Hindlimb muscle (tissue), 1 donor: ENCODE measurements at regions not wholly inside any gene's neighbourhood (a gene's known extent, or its start where the extent isn't known, plus 50 kb on each side); places are given as distances from the start of the nearest gene placed in this dataset.
"Not testable (repeated sequence)": the region's sequence is repeated elsewhere in the genome, so short reads cannot be mapped to it uniquely, and the experiment has no call there.

Source experiments
- DNase-seq: peaks from one replicate; pipeline ENCODE4 v3.0.0-alpha.2; 2013

DNA sequence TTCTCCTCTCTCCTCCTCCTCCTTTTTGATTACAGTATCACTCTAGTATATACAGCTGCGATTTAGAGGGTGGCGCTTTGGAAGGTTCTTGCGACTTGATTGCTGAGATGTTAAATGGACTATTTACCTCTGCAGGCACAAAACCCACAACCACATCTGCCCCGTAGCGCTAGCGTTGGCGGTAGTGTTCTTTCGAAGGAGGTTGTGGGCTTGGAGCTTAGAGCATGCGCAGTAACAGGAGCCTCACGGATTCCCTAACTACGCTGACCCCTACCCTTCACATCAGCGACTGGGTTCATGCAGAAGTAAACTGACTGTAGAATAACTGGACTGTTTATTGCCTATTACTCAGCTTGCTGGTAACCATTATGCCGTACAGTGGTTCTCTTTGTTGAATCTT, 58.0 kb downstream of the CGGBP1 start:
- no peak for DNase-seq

DNA sequence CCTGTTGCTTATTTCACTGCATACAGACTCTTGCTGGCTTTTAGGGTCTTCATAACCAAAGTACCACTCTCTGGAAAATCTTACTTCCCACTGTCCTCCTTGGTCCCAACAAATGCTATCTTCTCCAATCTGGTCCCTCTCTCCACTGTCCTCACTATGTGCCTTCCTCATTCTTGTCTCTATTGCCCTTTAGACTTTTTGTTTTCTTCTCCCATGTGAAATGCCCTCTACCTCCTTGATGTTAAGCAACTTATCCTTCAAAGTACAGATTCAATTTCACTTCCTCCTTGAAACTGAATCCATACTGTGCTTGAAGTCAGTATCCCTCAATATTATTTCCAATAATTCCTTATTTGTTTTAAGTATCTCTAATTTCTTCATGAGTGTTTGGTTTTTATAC, 60.8 kb downstream of the CGGBP1 start:
- DNase-seq: no peak

DNA sequence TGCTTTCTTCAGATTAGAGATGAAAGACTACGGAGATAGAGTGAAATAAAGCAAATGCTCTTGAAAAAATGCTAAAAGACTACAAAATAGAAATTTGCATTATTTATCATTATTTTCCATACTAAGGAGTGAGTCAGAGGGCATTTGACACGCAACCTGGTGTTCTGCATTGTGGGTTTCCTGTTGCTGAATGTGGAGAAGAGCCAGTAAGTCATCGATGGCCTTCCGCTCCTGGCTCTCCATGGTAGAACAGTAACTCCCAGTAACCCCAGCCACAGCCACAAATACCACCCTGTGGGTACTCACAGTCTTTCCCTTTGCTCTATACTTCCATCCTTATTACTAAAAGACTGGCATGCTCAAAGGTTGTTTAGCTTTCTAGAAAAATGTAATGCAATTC, 61.5 kb downstream of the CGGBP1 start:
- no peak for DNase-seq

DNA sequence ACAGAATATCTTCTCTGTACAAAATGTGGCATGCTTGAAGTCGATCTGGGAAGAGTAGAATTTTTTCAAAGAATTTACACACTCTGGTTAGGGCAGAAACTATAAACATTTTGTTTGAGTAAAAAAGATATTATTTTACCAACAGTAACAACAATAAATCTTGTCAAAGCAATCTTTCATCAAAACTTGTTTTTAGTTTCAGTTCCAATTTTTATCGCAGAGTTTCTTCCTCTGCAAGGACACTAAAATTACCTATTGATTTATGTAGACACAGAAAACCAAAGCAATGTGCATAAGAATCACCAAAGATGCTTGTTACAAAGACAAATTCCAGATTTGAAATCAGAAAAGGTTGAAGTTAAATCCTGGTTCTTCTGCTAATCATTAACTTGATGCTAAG, 61.9 kb downstream of the CGGBP1 start:
- no peak for DNase-seq

DNA sequence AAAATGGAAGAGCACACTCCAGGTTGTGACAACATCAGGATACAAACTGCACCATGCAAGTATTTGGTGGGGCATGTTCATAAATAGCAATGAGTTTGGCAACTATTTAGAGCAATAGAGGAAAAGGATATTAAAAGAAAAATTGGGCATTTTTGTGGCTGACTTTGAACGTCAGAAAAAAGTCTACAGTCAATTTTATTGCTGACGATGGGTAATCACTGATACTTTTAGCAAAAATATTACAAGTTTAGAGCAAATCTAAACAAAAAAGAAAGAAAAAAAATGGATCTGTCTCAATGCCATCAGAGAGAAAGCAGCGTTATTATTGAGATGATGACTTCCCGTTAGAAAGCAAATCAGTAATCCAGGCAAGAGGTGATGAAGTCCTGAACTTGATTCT, 65.2 kb downstream of the CGGBP1 start:
- DNase-seq: no peak

DNA sequence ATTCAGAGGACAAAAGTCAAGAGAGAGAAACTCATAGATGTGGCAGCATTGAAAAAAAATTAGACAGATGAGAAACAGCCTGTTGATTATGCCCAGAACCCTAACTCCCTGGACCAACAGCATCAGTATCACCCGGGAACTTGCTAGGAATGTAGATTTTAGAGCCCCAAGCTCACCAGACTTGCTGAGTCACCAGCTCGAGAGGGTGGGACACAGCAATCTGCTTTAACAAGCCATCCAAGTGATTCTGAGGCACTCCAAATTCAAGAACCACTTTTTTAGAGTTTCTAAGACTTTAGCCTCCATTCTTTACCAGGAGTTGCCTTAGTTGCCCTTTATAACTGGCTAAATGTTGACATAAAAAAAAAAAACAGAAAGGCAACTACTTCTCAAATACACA, 70.9 kb downstream of the CGGBP1 start:
- no peak for DNase-seq

DNA sequence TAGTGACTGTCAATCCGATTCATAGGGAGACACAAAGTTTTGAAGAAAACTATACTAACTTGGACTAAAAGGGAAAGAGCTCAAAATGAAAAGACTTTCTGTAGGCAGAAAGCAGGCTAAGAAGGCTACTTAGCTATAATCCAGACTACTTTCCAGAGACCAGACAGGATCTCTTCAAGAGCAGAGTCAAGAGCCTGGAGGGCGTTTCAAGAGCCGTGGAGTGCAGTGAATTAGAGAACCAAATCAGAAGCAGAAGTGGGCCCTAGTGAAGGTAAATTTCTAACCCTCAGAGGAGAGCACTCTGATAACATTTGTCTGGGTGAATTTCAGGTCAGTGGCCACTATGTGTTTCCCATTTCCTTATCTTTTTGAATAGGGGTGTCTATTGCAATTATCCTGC, 76.4 kb downstream of the CGGBP1 start:
- DNase-seq: no peak

DNA sequence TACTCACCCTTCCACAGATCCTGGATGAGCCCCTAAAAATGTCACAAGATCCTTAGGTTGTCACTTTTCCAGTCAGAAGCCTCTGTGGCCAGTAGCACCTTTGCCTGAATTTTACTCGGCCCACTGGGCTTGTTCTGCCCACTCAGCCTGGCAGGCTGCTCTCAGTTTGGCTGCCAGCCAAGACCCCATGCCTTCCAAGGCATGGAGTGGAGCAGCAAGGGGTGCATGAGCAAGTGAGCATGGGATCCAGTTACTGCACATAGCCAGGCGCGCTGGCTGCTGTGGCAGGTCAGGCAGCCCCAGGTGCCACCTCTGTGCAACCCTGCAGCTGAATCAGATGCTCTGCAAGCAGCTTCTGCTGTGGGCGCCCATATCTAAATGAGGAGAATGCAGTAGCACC, 79.3 kb downstream of the CGGBP1 start:
- no peak for DNase-seq

DNA sequence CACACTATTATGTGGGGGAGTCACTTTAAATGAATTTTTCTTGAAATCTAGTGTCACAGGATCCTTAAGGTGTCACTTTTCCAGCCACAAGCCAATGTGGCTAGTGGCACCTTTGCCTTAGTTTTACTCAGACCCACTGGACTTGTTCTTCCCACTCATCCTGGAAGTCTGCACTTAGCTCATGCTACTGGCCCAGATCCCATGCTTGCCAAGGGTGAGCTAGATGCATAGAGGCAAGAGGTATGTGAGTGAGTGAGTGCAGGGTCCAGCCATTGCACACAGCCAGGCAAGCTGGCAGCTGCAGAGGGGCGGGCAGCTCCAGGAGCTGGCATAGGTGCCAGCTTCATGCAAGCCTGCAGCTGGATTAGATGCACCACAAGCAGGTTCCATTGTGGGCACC, 81.0 kb downstream of the CGGBP1 start:
- no peak for DNase-seq

DNA sequence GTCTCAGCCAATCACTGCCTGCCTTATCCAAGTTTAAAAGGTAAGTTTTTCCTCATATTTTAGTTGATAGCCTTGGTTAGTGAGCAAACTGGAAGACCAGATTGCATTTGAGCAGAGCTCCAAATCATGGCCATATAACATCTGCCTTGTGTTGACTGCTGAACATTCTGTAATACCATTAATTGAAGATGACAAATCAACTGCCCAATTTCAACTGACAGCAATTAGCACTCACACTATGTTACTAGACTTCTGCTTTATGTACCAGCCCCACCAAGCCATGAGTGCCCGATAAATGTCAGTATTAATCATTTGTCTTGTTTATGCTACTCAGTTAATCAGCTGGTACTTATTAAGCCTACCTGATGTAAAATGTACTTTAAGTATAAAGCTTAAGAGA, 83.1 kb downstream of the CGGBP1 start:
- DNase-seq: no peak

DNA sequence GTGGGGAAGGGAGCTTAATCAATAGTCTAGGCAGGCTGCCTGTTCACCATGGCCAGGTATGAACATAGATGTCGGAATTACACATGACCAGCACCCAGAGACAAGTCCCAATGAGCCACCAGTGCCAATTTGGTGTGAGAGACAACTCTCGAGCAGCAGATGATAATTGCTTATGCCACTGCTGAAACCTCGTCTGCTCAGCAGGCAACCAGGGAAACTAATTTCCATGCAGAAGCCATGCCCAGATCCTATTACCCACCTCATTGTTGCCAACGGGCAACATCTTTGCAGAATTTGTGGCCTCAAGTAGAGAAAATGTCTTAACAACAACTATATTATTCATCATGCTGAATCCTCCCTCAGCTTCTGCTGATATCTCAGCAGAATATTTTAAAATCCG, 84.9 kb downstream of the CGGBP1 start:
- no peak for DNase-seq

DNA sequence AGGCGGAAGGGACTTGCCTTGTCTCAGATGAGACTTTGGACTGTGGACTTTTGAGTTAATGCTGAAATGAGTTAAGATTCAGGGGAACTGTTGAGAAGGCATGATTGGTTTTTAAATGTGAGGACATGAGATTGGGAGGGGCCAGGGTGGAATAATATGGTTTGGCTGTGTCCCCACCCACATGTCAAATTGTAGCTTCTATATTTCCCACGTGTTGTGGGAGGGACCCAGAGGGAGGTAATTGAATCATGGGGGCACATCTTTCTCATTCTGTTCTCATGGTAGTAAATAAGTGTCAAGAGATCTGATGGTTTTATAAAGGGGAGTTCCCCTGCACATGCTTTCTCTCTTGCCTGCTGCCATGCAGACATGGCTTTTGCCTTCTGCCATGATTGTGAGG, 89.2 kb downstream of the CGGBP1 start:
- no peak for DNase-seq

DNA sequence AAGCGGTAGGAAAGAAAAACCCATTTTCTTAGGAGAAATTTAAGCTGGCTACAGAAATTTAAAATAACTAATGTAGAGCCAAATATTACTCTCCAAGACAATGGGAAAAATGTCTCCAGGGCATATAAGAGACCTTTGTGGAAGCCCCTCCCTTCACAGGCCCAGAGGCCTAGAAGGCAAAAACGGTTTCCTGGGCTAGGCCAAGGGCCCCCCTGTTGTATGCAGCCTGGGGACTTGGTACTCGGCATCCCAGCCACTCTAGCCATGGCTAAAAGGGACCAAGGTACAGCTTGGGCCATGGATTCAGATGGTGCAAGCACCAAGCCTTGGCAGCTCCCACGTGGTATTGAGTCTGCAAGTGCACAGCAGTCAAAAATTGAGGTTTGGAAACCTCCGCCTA, 90.1 kb downstream of the CGGBP1 start:
- DNase-seq: no peak

DNA sequence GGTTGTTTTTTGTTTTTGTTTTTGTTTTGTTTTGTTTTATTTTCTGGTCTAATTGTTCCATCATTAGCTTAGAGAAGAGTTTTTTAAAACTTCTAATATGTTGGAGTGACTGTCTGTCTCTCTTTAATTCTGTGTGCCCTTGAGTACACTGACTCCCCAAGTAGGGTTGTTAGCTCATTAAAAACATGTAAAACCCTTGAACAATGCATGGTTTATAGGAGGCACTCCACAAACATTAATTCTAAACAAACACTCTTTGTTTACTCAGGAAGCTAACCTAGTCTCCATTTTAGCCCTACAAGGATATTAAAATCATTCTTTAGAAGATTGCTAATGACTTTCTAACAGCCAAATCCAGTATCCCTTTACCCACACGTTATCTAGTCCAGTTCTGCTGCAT, 100.5 kb downstream of the CGGBP1 start:
- DNase-seq: no peak

DNA sequence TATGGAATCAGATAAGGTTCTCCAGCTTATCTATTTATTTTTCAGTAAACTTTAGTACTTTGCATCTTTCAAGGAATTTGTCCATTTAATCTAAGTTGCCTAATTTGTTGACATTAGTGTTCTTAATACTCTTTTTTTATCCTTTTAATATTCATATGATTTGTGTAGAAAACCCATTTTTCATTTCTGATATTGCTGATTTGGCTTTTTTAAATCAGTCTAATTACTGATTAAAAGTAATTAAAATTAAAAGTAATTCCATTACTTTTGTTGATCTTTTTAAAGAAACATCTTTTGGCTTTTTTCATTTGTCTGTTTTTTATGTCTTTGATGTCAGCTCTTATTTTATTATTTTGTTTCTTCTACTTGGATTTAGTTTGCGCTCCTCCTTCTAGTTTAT, 101.2 kb downstream of the CGGBP1 start:
- DNase-seq: no peak

DNA sequence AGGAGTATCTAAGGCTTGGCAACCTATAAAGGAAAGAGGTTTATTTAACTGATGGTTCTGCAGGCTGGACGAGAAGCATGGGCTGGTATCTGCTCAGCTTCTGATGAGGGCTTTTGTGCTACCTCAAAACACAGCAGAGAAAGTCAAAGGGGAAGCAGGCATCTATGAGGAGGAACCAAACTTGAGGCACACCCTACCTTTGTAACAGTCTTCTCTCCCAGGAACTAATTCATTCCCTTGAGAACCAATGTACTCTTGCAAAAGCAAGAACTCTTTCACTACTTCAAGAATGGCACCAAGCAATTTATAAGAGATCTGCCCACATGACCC, 109.0 kb downstream of the CGGBP1 start:
- DNase-seq: no peak

DNA sequence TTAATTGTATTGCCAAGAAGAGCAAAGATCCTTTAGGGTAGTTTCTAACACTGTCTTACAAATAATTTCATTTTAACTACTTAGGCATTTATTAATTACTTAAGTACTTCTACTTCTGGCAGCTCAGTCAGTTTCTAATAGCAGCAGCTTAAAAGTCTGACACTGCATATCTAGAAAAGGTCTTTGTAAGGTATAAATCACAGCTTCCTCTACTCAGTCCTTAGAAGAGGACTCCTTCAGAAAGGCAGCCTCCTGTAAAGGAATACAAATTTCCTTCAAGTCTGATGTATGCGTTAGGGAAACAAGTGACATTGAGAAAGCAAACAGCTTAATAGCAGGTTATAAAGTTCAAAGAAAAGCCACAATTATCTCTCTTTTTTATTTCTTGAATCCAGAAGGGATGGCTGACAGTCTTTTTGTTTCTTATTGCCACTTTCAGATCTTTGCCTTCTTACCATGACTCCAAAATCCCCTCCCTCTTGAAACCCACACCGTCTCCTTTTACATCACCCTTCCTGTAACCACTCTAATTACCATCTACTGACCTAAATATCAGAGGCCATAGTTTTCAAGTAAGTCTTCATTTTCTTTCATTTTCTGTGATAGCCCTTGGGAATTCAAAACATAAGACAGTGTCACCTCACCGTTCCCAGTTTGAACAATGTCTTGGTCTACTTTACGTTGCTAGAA, 109.5 kb downstream of the CGGBP1 start:
- DNase-seq: no peak

DNA sequence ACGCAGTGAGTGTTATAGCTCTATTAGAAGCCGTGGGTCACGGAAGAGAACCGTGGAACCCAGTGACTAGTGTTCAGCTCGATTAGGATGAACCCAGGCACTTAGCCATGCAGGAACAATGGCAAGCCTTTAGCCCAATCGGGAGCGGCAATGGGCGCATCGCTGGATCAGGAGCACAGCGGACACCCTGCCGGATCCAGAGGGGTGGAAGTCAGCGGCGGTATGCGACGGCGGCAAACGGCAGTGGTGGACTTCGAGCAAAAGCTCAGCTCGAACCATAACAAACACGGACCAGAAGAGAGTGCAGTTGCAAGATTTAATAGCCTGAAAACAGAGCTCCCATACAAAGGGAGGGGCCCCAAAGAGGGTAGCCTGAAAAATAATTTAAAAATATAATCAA, 112.8 kb downstream of the CGGBP1 start:
- DNase-seq: not testable (repeated sequence)

DNA sequence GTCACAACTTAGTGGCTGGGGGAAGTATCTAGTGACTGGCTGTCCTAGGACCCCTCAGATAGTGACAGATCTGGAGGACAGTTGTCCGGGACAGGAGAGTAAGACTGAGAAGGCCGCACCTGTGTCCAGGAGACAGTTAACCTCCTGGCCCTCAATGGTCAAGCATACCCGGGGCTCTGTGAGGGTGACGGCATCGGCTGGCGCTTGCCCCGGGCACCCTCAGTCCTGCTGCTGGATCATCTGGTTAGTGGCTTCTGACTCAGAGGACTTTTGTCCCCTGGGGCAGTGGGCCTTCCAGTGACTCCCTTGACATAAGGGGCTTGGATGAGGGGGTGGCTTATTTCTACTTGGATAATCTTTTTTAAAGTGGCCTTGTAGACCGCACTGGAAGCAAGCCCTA, 116.5 kb downstream of the CGGBP1 start:
- not testable (repeated sequence) for DNase-seq

DNA sequence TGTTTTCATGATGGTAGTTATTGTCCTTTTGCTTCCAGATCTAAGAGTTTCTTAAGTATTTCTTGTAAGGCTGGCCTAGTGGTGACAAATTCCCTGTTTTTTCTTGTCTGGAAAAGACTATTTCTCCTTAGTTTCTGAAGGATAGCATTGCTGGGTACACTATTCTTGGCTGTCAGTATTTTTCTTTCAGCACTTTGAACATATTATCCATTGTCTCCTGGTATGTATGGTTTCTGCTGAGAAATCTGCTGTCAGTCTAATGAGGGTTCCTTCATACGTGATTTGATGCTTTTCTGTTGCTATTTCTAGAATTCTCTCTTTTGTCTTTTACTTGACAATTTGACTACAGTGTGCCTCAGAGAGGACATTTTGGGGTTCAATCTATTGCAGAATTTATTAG, 134.3 kb downstream of the CGGBP1 start:
- no peak for DNase-seq

DNA sequence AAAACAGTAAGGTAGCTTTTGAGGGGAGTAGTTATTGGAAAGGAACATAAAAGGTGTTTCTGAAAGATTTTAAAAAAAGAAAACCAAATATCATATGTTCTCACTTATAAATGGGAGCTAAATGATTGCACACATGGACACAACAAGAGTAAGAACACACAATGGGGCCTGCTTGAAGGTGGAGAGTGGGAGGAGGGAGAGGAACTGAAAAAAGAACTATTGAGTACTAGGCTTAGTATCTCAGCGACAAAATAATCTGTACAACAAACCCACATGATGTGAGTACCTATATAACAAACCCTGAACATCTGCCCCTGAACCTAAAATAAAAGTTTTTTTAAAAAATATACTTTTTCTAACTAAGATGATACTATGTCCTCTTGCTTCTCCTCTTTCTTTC, 138.3 kb downstream of the CGGBP1 start:
- DNase-seq: no peak

DNA sequence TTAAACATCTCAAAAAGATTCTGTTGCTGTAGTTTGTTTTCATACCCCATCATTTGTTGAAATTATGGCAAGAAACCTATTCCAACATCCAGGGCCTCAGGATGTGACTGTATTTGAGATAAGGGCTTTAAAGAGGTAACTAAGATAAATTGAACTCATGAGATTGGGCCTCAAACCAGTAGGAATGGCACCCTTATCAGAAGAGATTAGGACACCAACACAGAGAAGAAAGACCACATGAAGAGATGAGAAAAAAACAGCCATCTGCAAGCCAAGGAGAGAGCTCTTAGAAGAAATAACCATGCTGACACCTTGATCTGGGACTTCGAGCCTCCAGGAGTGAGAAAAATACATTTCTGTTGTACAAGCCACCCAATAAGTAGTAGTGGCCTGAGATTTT, 157.7 kb downstream of the CGGBP1 start:
- DNase-seq: no peak

DNA sequence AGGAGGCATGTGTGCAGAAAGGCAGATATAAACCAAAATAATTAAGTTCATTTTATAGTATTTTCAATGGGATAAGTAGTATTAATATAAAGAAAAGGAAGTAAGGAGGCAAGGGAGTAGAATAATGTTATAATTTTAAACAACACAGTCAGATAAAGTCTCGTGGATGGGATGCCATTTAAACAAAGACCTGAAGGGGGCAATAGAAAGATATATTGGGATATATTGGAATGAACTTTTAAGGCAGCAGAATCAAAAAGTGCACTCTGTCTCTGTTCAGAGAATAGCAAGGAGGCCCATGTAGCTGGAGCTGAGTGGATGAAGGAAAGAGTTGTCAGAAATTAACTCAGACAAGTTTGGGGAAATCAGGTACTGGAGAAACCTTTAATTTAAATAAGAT, 158.7 kb downstream of the CGGBP1 start:
- no peak for DNase-seq

DNA sequence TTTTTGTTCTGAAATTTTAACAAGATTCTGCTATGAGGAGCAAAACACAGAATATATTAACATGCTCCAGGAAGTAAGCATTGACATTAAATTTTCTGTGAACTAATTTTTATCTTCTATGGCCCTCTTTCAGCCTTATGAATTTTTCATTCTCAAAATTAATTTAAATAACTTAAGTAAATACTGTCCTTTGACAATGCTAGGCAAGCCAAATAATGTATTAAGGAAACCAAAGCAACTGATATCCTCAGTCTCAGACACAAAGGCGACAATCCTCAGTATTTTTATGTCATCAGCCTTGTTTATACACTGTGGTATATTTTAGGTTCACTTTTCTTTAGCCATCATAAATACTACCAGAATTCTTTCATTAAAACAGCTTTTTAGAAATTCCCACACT, 159.8 kb downstream of the CGGBP1 start:
- DNase-seq: no peak

DNA sequence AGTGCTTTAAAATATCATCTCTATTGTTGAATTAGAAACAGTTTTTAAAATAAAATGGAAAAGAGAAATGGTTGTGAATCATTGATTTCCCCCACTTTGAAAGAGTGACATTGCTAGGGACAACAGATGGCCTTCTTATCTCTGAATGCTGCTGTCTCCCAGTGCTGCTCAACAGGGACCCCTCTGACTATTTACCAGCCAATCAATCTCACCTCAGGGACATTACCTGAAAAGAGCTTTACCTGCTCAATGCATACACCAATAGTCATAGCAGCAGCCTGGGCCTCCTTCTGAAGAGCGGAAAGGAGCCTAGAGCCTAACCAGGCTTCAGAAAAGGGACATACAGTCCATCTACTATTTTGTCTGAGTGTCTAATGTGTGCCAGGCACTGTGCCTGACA, 162.8 kb downstream of the CGGBP1 start:
- DNase-seq: no peak

DNA sequence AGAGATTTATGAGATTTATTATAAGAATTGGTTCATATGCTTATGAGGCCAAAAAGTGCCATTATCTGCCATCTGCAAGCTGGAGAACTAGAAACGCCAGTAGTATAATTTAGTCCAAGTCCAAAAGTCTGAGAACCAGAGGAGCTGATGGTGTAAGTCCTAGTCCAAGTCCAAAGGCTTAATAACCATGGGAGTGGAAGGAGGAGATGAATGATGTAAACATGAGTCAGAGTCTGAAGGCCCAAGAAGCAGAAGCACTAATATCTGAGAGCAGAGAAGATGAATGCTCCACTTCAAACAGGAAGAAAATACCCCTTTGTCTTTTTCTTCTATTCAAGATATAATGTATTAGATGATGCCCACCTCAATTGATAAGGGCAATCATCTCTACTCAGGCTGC, 185.7 kb downstream of the CGGBP1 start:
- DNase-seq: no peak
